ENCODE measurements at regions not wholly inside any gene's neighbourhood (a gene's known extent, or its start where the extent isn't known, plus 50 kb on each side); places are given as distances from the start of the nearest gene placed in this dataset.

GRCh38 chr2:149747456-149747855 lies 159.9 kb upstream of the MMADHC start:
- DNase-seq (ENCODE audit: low read depth), result peak; percentile 79

- no peak for DNase-seq (ENCODE audit: low read depth)
These were observed 158.0 kb upstream of the MMADHC start for GRCh38 chr2:149745396-149746230.

- peak; percentile 57 for DNase-seq (ENCODE audit: low read depth)
These were observed 157.3 kb upstream of the MMADHC start for GRCh38 chr2:149744865-149745264.

- DNase-seq (ENCODE audit: low read depth), result peak; percentile 97
These were observed 156.4 kb upstream of the MMADHC start for GRCh38 chr2:149743842-149744448.

GRCh38 chr2:149741646-149742045 lies 154.1 kb upstream of the MMADHC start:
- DNase-seq (ENCODE audit: low read depth), result peak; percentile 98

- no peak for DNase-seq (ENCODE audit: low read depth)
These were observed 152.9 kb upstream of the MMADHC start for GRCh38 chr2:149740490-149740889.

GRCh38 chr2:149739883-149740265 lies 152.3 kb upstream of the MMADHC start:
- DNase-seq (ENCODE audit: low read depth), result no peak

GRCh38 chr2:149739171-149739882 lies 151.8 kb upstream of the MMADHC start:
- peak; percentile 73 for DNase-seq (ENCODE audit: low read depth)

GRCh38 chr2:149738767-149739166 lies 151.2 kb upstream of the MMADHC start:
- DNase-seq (ENCODE audit: low read depth), result peak; percentile 75

GRCh38 chr2:149737896-149738295 lies 150.3 kb upstream of the MMADHC start:
- DNase-seq (ENCODE audit: low read depth), result no peak

- DNase-seq (ENCODE audit: low read depth), result peak; percentile 78
These were observed 147.8 kb upstream of the MMADHC start for GRCh38 chr2:149735237-149735958.

- DNase-seq (ENCODE audit: low read depth), result peak; percentile 86
These were observed 146.5 kb upstream of the MMADHC start for GRCh38 chr2:149733936-149734685.

- no peak for DNase-seq (ENCODE audit: low read depth)
These were observed 145.2 kb upstream of the MMADHC start for GRCh38 chr2:149732730-149733290.

- DNase-seq (ENCODE audit: low read depth), result peak; percentile 93
These were observed 144.6 kb upstream of the MMADHC start for GRCh38 chr2:149732001-149732685.

GRCh38 chr2:149731079-149731478 lies 143.5 kb upstream of the MMADHC start:
- no peak for DNase-seq (ENCODE audit: low read depth)

- DNase-seq (ENCODE audit: low read depth), result no peak
These were observed 142.0 kb upstream of the MMADHC start for GRCh38 chr2:149729586-149729985.

GRCh38 chr2:149727927-149728326 lies 140.4 kb upstream of the MMADHC start:
- no peak for DNase-seq (ENCODE audit: low read depth)

GRCh38 chr2:149725234-149725633 lies 137.7 kb upstream of the MMADHC start:
- no peak for DNase-seq (ENCODE audit: low read depth)

- no peak for DNase-seq (ENCODE audit: low read depth)
These were observed 136.5 kb upstream of the MMADHC start for GRCh38 chr2:149724091-149724490.

GRCh38 chr2:149720615-149721014 lies 133.0 kb upstream of the MMADHC start:
- DNase-seq (ENCODE audit: low read depth), result peak; percentile 76
